ENCODE measurements at regions not wholly inside any gene's neighbourhood (a gene's known extent, or its start where the extent isn't known, plus 50 kb on each side); places are given as distances from the start of the nearest gene placed in this dataset.

GRCh38 chr10:129108378-129108777 lies 358.7 kb upstream of the MGMT start:
- DNase-seq (ENCODE audit: low read depth): no peak
- no peak for TF ChIP-seq CTCF (conservative IDR thresholded peaks at IDR 0.05; ENCODE audit: low read depth, low read length)
- no peak overlapping the region for H3K4me3 ChIP-seq (ENCODE audit: low read length)

GRCh38 chr10:129108994-129109393 lies 358.0 kb upstream of the MGMT start:
- no peak overlapping the region for H3K4me3 ChIP-seq (ENCODE audit: low read length)
- no peak for DNase-seq (ENCODE audit: low read depth)
- TF ChIP-seq CTCF (conservative IDR thresholded peaks at IDR 0.05; ENCODE audit: low read depth, low read length): no peak

- H3K4me3 ChIP-seq (ENCODE audit: low read length): no peak overlapping the region
- DNase-seq (ENCODE audit: low read depth): no peak
- TF ChIP-seq CTCF (conservative IDR thresholded peaks at IDR 0.05; ENCODE audit: low read depth, low read length): no peak
Observed at GRCh38 chr10:129110780-129111179, 356.3 kb upstream of the MGMT start.

GRCh38 chr10:129111922-129112321 lies 355.1 kb upstream of the MGMT start:
- no peak for TF ChIP-seq CTCF (conservative IDR thresholded peaks at IDR 0.05; ENCODE audit: low read depth, low read length)
- DNase-seq (ENCODE audit: low read depth): no peak
- H3K4me3 ChIP-seq (ENCODE audit: low read length): no peak overlapping the region

- no peak overlapping the region for H3K4me3 ChIP-seq (ENCODE audit: low read length)
- TF ChIP-seq CTCF (conservative IDR thresholded peaks at IDR 0.05; ENCODE audit: low read depth, low read length): no peak
Observed at GRCh38 chr10:129114588-129114987, 352.5 kb upstream of the MGMT start.

GRCh38 chr10:129116371-129116770 lies 350.7 kb upstream of the MGMT start:
- DNase-seq (ENCODE audit: low read depth): no peak
- no peak overlapping the region for H3K4me3 ChIP-seq (ENCODE audit: low read length)
- TF ChIP-seq CTCF (conservative IDR thresholded peaks at IDR 0.05; ENCODE audit: low read depth, low read length): no peak

More at GRCh38 chr10:129114588-129114987, 352.5 kb upstream of the MGMT start:
- DNase-seq (ENCODE audit: low read depth): no peak

GRCh38 chr10:129120441-129120840 lies 346.6 kb upstream of the MGMT start:
- no peak for TF ChIP-seq CTCF (conservative IDR thresholded peaks at IDR 0.05; ENCODE audit: low read depth, low read length)
- no peak for DNase-seq (ENCODE audit: low read depth)
- no peak overlapping the region for H3K4me3 ChIP-seq (ENCODE audit: low read length)
